ENCODE measurements at regions not wholly inside any gene's neighbourhood (a gene's known extent, or its start where the extent isn't known, plus 50 kb on each side); places are given as distances from the start of the nearest gene placed in this dataset.
"Not testable (repeated sequence)": the region's sequence is repeated elsewhere in the genome, so short reads cannot be mapped to it uniquely, and the experiment has no call there.

GRCh38 chr9:61376159-61376558 lies 186.3 kb downstream of the SPATA31A7 start:
- TF ChIP-seq POLR2AphosphoS5 (IDR thresholded peaks at IDR 0.05; ENCODE audit: insufficient read depth, low read depth, low read length); CTCF (IDR thresholded peaks at IDR 0.05; ENCODE audit: extremely low read depth in 1 of 2, insufficient read depth in 1 of 2, low read depth in 1 of 2, low read length in 2 of 2); POLR2A (IDR thresholded peaks at IDR 0.05; ENCODE audit: low read depth, low read length); JUN (IDR thresholded peaks at IDR 0.05; ENCODE audit: borderline replicate concordance, insufficient read depth, insufficient read length, low read depth); GATA2 (IDR thresholded peaks at IDR 0.05; ENCODE audit: insufficient read depth, insufficient read length, low read depth, low read length): not testable (repeated sequence)
